ENCODE measurements at regions not wholly inside any gene's neighbourhood (a gene's known extent, or its start where the extent isn't known, plus 50 kb on each side); places are given as distances from the start of the nearest gene placed in this dataset.
"Not testable (repeated sequence)": the region's sequence is repeated elsewhere in the genome, so short reads cannot be mapped to it uniquely, and the experiment has no call there.

GRCh38 chr14:35959835-35960234 lies 133.7 kb downstream of the BRMS1L start:
- DNase-seq, result peak in 11 of 42 donors; percentile 10 to 75 (median 33)
- intact Hi-C loops (cut with DNase I), result loop anchor here (5.0 kb wide), 1 partner anchor 112 kb away; no protein-coding TSS in a partner anchor

GRCh38 chr14:35958499-35958898 lies 132.4 kb downstream of the BRMS1L start:
- intact Hi-C loops (cut with DNase I), result no loop called here
- DNase-seq, result no peak

- intact Hi-C loops (cut with DNase I), result no loop called here
- DNase-seq, result no peak
These were observed 130.4 kb downstream of the BRMS1L start for GRCh38 chr14:35956376-35957085.

GRCh38 chr14:35952584-35952983 lies 126.4 kb downstream of the BRMS1L start:
- DNase-seq, result no peak
- intact Hi-C loops (cut with DNase I), result no loop called here

- no peak for DNase-seq
- intact Hi-C loops (cut with DNase I), result no loop called here
These were observed 123.9 kb downstream of the BRMS1L start for GRCh38 chr14:35949920-35950513.

GRCh38 chr14:35947983-35948382 lies 121.8 kb downstream of the BRMS1L start:
- intact Hi-C loops (cut with DNase I); DNase-seq: not testable (repeated sequence)

GRCh38 chr14:35944847-35945246 lies 118.7 kb downstream of the BRMS1L start:
- intact Hi-C loops (cut with DNase I), result no loop called here
- no peak for DNase-seq

GRCh38 chr14:35940291-35940690 lies 114.2 kb downstream of the BRMS1L start:
- intact Hi-C loops (cut with DNase I), result no loop called here
- no peak for DNase-seq

- intact Hi-C loops (cut with DNase I), result no loop called here
- DNase-seq, result no peak
These were observed 112.6 kb downstream of the BRMS1L start for GRCh38 chr14:35938770-35939169.

GRCh38 chr14:35934499-35934898 lies 108.4 kb downstream of the BRMS1L start:
- intact Hi-C loops (cut with DNase I), result no loop called here

GRCh38 chr14:35932659-35933159 lies 106.6 kb downstream of the BRMS1L start:
- intact Hi-C loops (cut with DNase I), result no loop called here
- no peak for DNase-seq

More at GRCh38 chr14:35934499-35934898, 108.4 kb downstream of the BRMS1L start:
- DNase-seq, result no peak

- DNase-seq, result no peak
- intact Hi-C loops (cut with DNase I), result no loop called here
These were observed 106.0 kb downstream of the BRMS1L start for GRCh38 chr14:35932136-35932535.

- DNase-seq, result no peak
- intact Hi-C loops (cut with DNase I), result no loop called here
These were observed 105.2 kb downstream of the BRMS1L start for GRCh38 chr14:35931346-35931745.

- intact Hi-C loops (cut with DNase I), result no loop called here
These were observed 103.0 kb downstream of the BRMS1L start for GRCh38 chr14:35929186-35929585.

GRCh38 chr14:35927727-35928126 lies 101.6 kb downstream of the BRMS1L start:
- intact Hi-C loops (cut with DNase I), result no loop called here
- no peak for DNase-seq

More at GRCh38 chr14:35929186-35929585, 103.0 kb downstream of the BRMS1L start:
- no peak for DNase-seq

- intact Hi-C loops (cut with DNase I), result no loop called here
- DNase-seq, result no peak
These were observed 99.2 kb downstream of the BRMS1L start for GRCh38 chr14:35925319-35925718.

GRCh38 chr14:35922590-35922989 lies 96.5 kb downstream of the BRMS1L start:
- intact Hi-C loops (cut with DNase I); DNase-seq: not testable (repeated sequence)

- intact Hi-C loops (cut with DNase I), result no loop called here
- no peak for DNase-seq
These were observed 95.6 kb downstream of the BRMS1L start for GRCh38 chr14:35921745-35922144.

Data from head of caudate nucleus (tissue), 42 donors.